Stimulated activated CD4-positive, alpha-beta T cell treated with anti-CD3 and anti-CD28 coated beads, Interleukin-2, amount 100 ng/mL, for 4 hours (primary cell): ENCODE measurements at regions not wholly inside any gene's neighbourhood (a gene's known extent, or its start where the extent isn't known, plus 50 kb on each side); places are given as distances from the start of the nearest gene placed in this dataset.

Experiments used
- DNase-seq: peaks from one replicate; pipeline ENCODE4 v3.0.0-alpha.2; 2020; ENCODE audit warnings: low read depth

DNA sequence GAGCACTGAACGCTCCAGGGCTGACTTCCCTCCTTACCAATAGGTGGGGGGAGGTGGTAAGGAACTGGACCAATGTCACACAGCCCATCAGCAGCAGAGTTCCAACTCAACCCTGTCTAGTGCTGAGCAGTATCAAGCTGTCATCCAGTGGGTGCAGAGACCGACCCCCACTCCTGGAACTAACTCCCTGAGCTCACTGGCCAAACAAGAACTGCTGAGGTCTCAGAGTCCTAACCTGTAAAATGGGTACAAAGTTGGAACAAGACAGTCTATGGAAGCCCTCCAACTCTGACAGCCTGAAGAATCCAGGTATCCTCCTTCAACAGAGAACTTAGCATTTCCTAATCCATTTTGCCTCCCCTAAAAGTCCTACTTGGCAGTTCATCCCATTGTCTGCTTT is 91.1 kb upstream of the CLMN start:
- DNase-seq = no peak

DNA sequence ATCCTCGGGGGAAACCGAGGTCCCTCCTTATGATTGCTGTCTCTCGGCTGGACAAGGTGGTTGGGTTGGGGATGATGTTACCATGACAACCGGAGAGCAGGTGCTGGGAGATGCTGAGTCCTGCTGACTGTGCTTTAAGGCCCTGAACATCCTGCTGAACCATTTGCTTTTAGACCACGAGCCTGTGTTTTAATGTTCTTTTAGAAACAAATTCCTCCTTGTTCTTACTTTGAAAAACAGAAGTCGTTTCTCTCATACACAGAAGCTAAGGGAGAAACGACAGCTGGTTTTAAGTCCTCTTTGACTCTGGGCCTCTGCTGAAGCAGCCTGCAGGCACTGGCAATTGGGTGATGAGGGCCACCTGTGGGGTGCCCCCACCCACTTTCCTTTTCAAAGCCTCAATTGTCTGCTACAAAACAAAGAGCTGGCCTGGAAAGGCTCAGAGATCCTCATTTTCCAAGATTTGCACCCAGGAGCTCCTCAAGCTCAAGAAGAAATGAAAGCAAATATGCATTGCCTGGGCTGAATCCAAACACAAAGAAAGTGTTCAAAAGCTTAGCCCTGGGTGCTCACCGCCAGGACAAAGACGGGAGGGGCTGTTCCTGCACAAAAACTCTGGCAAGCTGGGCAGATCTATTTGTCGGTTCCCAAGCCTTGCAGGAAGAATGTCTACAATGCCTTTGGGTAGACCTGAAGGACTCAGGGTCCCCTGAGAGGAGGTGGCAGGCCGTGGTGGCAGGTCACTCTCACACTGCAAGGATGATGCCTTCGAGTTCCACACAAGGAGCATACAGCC is 90.0 kb upstream of the CLMN start:
- no peak for DNase-seq

DNA sequence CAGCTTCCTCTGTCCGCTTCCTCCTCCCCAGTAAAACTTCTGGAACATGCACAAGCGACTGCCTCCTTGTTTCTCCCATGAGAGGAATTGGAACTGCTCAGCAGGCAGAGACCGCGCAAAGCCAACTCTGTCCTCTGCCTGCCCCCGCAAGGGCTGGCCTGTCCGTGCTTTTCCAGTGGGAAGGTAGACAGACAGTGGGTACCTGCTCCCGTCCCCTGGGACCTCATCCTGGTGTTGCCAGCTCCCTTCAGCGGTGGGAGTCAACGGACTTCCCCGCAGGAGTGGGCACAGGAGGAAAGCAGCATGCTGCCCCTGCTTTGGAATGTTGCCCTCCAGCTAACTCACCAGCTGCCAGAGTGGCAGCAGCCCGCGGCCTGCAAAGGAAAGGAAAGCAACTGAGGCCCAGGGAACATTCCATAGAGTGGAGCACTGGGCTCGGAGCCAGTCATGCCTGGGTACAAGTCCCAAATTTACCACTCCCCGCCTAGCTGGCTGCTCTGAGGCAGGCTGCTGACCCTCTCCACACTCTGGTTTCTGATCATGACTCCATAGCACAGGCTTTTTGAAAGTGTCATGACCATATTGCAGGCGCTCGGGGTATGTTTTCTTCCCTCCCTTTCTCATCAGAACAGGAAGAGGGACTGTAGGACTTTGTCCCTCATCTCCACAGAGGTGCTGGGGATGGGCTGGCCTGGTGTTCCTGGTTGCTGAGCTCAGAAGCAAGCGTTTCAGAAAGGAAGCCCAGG is 89.2 kb upstream of the CLMN start:
- no peak for DNase-seq

DNA sequence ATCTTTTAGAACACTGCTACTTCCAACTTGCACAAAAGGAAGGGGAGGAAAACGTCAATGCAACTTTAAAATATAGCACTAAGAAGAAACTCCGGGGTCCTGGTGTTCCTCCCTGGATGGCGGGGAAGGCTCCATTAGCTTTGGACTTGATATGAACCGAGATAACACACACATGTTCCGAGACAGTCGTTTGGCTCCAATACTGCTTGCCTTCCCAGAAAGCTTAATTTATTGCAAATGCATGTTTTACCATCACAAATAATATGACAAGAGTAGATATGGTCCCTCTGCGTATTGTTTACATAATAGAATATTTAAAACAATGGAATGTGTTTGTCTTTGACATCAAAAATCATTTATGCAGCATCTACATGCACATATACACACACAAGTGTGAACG is 87.6 kb upstream of the CLMN start:
- DNase-seq = no peak

DNA sequence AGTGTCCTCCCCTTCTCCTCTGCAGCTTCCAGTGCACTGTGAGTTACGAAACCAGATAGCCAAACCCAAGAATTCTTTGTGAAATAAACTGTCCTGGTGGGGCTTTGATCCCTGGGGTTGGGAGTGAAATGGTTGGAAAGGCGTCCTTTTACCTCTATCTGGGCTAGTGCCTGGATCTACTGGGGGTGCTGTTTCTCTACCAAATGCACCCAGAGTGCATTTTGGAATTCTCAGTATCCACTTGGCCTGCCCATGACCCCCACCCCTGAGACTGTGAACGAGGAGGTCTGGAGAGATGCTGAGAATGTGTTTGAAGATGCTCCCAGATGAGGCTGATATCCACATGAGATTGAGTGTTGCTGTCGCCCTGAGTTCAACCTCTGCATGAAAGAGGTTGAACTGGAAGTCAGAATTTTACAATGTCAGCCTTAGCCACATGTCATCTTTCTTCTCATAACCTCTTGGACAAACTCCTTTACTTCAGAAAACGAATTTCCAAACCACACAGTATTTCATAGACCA is 87.1 kb upstream of the CLMN start:
- DNase-seq = no peak

DNA sequence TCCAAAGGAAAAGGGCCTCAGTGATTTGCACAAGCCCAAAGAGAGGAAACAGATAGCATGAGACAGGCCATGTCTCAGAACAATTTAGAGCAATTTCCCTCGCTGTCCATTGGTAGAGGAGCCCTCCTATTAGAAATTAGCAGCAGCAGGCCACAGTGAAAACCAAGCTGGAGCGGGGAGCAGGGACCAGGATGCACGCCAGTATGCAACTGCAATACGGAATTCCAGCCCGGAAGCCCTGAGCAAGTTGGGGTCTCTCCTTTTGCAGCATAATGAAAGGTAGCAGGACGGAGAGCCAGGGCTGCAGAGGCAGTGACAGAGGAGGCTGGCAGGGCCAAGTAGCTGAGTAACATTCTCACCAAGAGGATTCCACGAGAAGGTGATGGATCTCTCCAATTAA is 84.9 kb upstream of the CLMN start:
- DNase-seq = no peak

DNA sequence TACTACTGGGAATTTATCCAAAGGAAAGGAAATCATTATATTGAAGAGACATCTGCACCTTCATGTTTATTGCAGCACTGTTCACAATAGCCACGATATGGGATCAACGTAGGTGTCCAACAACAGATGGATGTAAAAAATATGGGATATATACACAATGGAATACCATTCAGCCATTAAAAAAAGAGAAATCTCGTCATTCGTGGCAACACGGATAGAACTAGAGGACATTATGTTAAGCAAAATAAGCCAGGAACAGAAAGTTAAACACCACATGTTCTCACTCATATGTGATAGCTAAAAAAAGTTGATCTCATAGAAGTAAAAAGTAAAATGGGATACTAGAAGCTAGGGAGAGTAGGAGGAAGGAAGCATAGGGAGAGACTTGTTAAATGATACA is 82.9 kb upstream of the CLMN start:
- no peak for DNase-seq

DNA sequence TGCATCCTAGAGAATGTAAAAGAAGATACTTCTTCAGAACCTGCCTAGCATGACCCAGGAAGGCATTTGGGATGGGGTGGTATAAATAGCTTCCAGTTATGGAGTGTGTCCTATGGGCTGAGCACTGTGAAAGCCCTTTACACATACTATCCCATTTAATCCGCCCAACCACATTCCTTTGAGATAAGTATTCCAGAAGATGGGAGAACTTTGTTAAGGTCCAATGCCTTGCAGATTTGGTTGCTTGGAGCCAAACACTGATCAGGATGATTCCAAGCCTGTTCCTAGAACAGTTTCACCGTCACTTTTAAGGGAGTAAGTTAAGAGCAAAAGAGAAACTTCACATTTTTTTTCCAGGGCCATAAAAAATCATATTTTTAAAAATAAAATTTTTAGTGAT is 82.5 kb upstream of the CLMN start:
- DNase-seq = no peak

DNA sequence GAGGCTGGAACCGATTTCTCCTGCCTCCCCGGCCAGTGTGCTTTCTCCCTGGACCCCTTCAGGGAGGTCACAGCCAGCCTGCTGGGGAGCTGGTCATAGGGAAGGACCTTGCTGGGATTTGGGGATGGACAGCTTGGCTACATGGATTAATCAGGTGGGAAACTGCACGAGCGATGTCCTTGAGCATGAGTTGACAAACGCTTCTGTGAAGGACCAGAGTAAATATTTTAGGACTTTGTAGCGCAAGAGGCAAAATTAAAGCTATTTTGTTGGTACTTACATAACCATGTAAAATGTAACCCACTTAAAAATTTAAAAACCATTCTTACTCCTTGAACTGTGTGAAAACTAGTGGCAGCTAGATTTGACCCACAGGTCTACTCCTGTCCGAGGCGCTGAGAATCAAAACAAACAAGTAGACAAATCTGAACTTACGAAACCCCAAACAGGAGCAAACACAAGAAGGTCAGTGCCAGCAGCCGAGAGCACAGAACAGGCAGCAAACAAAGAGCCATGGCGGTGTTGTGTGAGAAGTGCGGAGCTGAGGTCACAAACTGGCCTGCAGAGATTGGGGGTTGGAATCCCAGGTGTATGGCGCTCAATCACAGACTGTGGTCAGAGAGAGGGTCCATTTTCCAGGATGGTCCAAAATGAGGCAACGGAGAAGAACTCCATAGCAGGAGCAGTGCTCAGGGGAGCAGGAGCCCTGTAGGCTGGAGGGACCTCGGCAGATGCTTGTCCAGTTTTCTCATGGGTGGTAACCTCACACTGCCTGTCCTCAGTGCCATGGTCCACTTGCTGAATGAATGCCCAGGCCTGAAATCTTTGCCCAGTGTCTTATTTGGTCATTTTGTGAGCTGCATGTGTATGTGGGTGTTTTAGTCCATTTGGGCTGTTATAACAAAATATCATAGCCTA is 79.2 kb upstream of the CLMN start:
- no peak for DNase-seq

DNA sequence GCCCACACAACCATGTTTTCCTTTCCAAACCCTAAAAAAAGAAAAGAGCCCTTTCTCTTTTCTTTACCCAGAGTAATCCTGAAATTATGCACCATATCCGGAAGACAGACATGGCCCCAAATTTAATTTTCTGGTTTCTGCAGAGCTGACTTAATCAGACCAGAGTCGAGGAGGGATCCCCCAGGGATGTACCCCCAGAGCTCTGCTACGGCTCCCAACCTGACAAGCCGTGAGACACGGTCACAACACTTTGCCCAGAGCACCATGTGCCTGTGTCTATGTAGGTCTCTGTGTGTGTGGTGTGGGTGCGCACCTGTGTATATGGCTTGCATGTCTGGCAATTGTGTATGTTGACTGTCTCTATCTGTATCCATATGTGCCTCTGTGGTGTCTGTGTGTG is 77.6 kb upstream of the CLMN start:
- DNase-seq = no peak

DNA sequence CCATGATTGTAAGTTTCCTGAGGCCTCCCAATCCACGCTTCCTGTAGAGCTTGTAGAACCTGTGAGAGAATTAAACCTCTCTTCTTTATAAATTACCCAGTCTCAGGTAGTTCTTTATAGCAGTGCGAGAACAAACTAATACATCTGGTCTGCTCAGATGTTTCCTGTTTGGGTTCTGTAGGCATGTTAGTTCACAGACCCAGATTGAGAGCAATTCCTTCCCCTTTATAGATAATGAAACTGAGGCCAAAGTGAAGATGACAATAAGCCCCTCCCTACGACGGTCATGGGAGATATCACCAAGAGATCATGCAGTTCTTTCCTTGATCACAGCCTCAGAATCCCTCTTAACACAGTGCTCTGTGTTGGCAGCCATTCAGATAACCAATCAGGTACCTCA is 76.5 kb upstream of the CLMN start:
- no peak for DNase-seq

DNA sequence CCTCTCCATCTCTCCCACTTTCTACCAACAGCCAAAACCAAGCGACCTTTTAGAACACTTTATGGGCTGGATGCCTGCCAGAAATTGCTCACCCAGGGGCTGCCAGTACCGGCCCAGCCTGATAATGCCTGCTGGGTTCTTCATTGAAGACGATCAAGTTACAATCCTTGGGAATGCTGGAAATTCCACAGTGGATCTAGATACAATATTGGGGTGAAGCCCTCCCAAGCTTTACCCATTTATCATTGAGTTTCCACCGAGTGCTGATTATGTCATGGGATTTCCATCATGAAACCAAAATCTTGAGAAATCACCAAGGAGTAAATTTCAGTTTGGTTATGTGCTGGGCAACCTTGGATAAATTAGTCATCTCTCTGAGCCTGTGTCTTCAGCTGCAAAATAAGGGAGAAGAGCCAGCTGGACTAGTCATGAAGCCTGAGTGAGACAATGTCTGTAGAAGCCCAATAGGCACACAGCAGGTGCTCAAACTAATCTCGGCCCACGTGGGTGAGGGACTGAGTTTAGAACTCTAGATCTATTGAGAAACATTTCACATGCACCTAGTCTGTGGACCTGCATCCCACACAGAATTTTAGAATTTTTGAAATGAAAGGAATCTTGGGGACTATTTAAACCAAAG is 75.5 kb upstream of the CLMN start:
- DNase-seq = no peak

DNA sequence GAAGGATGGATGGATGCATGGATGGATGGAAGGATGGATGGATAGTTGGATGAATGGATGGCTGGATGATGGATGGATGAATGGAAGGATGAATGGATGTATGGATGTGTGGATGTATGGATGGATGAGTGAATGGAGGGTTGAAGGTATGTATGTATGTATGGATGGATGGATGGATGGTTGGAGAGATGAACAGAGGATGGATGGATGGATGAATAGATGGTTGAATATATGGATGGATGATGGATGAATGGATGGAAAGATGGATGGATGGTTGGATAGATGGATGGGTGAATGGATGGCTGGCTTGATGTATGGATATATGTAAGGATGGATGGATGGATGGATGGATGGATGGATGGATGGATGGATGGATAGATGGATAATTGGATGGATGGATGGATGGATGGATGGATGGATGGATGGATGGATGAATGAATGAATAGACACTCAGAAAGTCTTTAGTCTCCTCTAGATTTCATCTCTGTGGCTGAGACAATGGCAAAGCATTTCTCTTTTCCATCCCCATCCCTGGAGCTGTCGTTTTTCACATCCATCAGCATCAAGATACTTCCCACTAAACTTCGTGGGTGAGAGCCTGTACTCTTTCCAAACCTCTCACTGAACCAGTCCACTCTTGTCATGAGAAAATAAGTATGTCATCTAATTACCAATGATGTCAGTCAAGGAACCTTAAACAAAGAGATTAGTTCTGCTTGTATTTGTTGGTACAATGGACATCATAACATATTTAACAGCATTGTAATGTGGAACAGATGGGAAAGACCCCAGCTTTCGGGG is 74.8 kb upstream of the CLMN start:
- no peak for DNase-seq

DNA sequence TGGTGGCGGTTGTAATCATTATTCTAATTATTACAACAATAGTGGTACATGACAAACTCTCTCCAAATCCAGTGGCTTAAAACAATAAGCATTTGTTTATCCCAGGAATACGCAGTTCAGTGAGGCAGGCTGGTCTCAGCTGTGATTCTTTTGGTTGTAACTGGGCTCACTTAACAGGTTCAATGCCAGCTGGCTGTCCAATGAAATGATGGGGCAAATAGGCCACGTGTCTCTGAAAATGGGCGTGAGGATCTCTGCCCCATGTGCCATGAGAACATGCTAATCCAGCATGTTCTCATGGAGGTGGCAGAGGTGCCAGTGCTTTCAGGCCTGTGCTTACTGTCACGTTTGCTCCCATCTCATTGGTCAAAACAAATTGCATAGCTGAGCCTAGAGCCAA is 73.1 kb upstream of the CLMN start:
- no peak for DNase-seq

DNA sequence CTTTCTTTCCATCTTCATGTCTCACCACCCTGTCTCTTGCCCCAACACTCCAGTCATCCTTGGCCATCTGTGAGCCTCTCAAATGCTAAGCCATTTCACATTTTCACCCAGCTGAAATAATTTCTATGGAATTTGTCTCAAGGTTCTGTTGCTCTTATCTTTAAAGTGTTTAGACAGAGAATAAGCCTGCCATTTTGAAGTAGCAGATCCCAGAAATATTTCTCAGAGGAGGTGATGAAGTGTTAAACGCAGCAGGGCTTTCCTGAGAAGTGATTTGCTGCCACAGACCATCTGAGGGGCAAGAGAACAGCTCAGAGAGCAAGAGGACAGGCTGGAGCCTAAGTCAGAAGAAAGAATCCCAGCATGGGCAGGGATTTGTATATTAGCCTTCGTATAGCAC is 71.6 kb upstream of the CLMN start:
- no peak for DNase-seq

DNA sequence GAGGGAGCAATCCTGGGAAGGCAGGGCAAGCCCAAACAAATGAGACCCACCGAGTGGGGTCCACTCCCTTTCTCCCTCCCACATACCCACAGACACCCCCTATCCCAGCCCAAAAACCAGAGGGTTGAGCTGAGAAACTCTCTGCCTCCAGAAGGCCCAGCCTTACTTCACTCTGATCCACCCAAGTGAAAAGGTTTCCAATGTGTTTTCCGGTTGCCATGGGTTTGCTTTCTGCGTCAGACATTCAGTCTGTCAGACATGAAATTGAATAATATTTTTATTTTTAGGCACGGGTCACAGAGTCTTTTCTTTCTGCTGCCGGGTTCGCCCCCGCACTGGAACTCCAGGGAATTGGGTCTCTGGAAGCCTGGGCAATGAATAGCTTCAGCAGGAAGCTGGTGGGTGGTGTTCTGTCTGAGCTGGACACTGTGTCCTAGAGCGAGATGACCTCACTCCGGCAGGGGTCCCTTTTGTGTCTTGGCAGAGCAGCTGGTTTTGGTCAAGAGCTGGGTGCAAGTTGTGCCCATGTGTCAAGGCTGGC is 69.8 kb upstream of the CLMN start:
- DNase-seq = no peak

DNA sequence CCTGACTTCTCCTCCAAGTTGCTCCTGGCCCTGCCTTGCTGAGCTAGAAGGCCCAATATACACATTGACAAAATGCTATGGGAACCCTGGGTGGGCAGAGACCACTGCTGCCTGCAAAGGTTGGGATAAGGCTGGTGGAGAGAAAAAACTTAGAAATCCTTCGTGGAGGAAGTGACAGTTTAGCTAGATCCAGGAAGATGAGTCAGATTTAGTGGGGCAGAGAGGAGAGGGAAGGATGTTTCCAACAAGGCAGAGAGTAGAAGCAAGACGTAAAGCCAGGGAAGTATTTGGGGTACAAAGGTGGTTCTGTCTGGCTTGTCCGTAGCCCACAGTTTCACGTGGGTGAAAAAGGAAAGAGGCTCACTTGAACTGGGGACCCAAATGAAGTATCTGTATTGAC is 69.0 kb upstream of the CLMN start:
- no peak for DNase-seq

DNA sequence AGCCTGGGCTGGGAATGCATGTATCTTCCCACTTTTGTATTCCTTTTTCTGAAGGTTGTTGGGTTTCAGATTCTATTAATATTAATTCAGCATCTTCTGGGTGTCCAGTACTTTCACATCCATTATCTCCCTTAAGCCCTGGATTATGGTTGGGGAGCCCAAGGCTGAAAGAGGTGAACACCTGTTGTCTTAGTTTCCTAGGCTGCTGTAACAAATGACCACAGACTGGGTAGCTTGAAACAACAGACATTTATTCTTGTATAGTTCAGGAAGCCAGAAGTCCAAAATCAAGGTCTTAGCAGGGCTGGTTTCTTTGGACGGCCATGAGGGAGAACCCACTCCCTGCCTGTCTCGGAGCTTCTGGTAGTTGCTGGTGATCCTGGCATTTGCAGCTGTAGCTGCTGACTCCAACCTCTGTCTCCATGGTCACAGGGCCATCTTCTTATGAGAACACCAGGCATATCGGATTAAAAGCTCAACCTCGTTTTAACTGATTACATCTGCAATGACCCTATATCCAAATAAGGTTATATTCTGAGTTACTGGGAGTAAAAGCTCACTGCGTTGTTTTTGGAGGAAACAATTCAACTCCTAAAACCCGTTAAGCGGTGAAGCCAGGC is 68.2 kb upstream of the CLMN start:
- DNase-seq = no peak

DNA sequence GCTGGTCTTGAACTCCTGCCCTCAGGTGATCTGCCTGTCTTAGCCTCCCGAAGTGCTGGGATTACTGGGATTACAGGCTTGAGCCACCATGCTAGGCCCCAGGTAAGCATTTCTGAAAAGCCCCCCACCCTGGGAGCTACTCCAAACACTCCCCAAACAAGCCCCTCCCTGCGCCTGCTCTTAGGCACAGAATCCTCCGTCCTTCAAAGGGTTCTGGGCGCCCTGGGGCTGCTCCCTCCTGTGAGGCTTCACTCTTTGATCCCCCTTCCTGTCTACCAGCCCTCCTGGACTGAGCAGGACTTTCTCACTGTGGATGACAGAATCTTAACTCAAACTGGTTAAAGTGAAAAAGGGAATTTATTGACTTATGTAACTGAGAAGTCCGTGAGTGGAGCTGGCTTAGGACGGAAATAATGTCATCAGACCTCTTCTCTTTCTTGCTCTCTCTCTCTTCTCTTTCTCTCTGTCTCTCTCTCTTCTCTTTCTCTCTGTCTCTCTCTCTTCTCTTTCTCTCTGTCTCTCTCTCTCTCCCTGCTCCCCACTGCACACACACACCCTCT is 66.9 kb upstream of the CLMN start:
- no peak for DNase-seq

DNA sequence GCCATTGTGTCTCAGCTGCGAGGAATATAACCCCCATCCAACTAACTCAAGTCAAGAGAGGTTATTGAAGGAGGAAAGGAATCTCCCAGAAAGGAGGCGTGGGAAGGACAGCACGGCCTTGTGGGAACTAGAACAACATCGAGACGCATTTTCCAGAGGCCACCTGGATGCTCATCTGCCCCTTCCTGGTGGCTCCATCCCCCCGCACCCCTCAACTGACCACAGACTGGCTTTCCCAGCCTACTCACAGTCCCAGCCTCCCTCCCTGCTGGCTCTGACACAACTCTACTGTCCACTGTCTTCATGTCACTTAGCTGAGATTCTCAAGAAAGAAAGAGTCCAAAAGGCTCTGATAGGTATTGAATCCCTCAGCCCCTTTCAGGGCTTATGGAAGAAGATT is 66.0 kb upstream of the CLMN start:
- DNase-seq = no peak
